GM23248 (cell line): ENCODE measurements at regions not wholly inside any gene's neighbourhood (a gene's known extent, or its start where the extent isn't known, plus 50 kb on each side); places are given as distances from the start of the nearest gene placed in this dataset.

Experiments used
- EZH2 ChIP-seq: fragments of 200-600 bp; sonication (generic); IDR thresholded peaks from 2 replicates; pipeline ENCODE4 v1.6.1; 2018; ENCODE audit warnings: antibody characterized with exemption, mild to moderate bottlenecking; ENCODE audit not compliant: insufficient read depth, poor library complexity, severe bottlenecking
- EZH2phosphoT487 ChIP-seq: fragments of 200-600 bp; sonication (generic); IDR thresholded peaks from 2 replicates; pipeline ENCODE4 v1.6.1; 2018; ENCODE audit warnings: antibody characterized with exemption, moderate library complexity, mild to moderate bottlenecking, low read depth; ENCODE audit not compliant: insufficient read depth

- TF ChIP-seq EZH2 (no peak), EZH2phosphoT487 (no peak)
Measured at GRCh38 chr7:95694334-95694733, 78.0 kb upstream of the DYNC1I1 start.
